ENCODE measurements at regions not wholly inside any gene's neighbourhood (a gene's known extent, or its start where the extent isn't known, plus 50 kb on each side); places are given as distances from the start of the nearest gene placed in this dataset.

DNA sequence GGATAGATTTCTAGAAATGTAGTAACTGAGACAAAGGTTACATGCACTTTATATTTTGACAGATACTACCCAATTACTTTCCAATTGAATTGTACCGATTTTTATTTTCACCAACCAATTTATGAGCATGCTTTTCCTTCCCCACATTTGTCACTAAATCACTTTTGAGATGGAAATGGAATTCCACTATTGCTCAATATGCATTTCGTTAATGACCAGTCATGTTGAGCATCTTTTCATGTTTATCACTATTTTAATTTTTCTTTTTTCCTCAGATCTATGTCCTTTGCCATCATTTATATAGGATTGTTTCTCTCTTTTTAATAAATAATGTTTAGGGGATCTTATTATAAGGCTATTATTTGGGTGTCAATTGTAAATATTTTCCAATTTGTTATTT, 102.8 kb upstream of the SMIM36 start:
- Histone ChIP-seq H3K4me3 (ENCODE audit: low read depth, low read length) (no peak overlapping the region), H3K4me1 (ENCODE audit: control insufficient read depth, insufficient read depth, low read length, unreplicated experiment) (peaks cover 7% of the 10 kb centered on the region), H3K36me3 (ENCODE audit: insufficient read depth, low read length) (no peaks in the 10 kb centered on the region), H3K27ac (ENCODE audit: low read depth, low read length) (no peak overlapping the region), H2AFZ (ENCODE audit: low read length, unreplicated experiment) (no peak overlapping the region), H3K27me3 (ENCODE audit: insufficient read depth, low read length) (no peaks in the 10 kb centered on the region), H3K79me2 (ENCODE audit: control insufficient read depth, insufficient read depth, low read length, unreplicated experiment) (no peaks in the 10 kb centered on the region)

DNA sequence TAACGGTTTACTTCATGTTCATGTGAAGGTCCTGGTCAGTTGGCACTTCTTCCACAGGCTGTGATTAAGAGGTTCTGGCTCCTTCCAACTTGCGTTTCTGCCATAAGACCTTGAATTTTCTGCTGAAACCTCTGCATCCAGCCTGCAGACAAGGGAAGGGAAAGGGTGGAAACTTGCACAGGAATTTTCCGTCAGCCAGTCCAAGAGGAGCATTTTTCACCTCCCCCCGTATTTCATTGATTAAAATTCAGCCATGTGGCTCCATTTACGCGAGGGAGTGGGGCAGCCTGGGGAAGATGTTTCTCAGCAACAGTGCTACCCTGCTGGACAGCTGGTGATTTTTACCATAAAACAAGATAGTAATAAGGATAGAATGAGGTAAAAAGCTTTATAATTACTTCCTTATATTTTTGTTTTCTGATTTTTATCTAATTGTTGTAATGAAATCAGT, 101.5 kb upstream of the SMIM36 start:
- H3K36me3 ChIP-seq (ENCODE audit: insufficient read depth, low read length), result no peaks in the 10 kb centered on the region
- no peak overlapping the region for H3K4me3 ChIP-seq (ENCODE audit: low read depth, low read length)
- H3K4me1 ChIP-seq (ENCODE audit: control insufficient read depth, insufficient read depth, low read length, unreplicated experiment), result peaks cover 8% of the 10 kb centered on the region
- H3K27ac ChIP-seq (ENCODE audit: low read depth, low read length), result no peak overlapping the region
- H3K79me2 ChIP-seq (ENCODE audit: control insufficient read depth, insufficient read depth, low read length, unreplicated experiment), result no peaks in the 10 kb centered on the region
- H2AFZ ChIP-seq (ENCODE audit: low read length, unreplicated experiment), result no peak overlapping the region
- no peaks in the 10 kb centered on the region for H3K27me3 ChIP-seq (ENCODE audit: insufficient read depth, low read length)

DNA sequence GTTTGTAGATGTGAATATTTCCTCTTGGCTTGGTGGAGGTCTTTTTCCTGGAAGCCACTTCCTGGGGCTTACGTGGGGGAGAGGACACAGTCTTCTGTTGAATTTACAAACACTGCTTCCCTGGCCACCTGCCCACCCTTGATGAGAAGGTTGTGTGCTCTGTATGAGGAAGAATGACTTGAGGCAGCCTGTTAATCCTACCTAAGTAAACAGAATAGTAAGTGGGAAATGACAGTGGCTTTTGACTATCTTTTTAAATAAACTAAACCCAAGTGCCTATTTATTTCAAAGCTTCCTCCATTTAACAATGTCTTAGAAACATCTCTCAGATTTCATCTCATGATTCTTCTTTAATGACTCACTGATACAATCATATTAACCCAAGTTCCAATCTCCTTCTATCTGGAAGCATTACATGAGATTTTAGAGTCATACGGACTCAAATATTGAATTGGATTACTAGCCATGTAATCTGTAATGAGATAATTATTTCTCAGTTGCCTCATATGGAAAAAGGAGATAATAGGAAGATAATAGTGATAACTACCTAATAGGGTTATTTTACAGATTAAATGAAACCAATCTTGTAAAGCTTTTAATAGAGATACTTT, 96.6 kb upstream of the SMIM36 start:
- no peak overlapping the region for H3K4me3 ChIP-seq (ENCODE audit: low read depth, low read length)
- no peaks in the 10 kb centered on the region for H3K36me3 ChIP-seq (ENCODE audit: insufficient read depth, low read length)
- H3K27ac ChIP-seq (ENCODE audit: low read depth, low read length), result peak overlapping the region; percentile 40
- no peaks in the 10 kb centered on the region for H3K79me2 ChIP-seq (ENCODE audit: control insufficient read depth, insufficient read depth, low read length, unreplicated experiment)
- H3K4me1 ChIP-seq (ENCODE audit: control insufficient read depth, insufficient read depth, low read length, unreplicated experiment), result peaks cover 12% of the 10 kb centered on the region
- H3K27me3 ChIP-seq (ENCODE audit: insufficient read depth, low read length), result no peaks in the 10 kb centered on the region
- peak overlapping the region; percentile 52 for H2AFZ ChIP-seq (ENCODE audit: low read length, unreplicated experiment)

DNA sequence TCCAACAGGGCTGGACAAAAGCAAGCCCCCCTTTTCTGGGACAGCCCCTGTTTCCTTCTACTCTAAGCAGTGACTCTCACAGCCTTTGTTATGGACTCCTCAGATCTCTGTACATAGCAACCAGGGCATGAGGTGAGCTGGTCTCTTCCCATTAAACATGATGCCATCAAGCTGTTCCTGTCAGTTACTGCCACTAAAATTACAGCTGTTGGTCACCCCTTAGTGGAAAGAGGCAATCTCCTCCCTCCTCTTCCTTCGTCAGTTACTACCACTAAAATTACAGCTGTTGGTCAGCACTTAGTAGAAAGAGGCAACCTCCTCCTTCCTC, 95.2 kb upstream of the SMIM36 start:
- Histone ChIP-seq H3K79me2 (ENCODE audit: control insufficient read depth, insufficient read depth, low read length, unreplicated experiment) (no peaks in the 10 kb centered on the region), H3K4me3 (ENCODE audit: low read depth, low read length) (no peak overlapping the region), H3K36me3 (ENCODE audit: insufficient read depth, low read length) (no peaks in the 10 kb centered on the region), H3K27me3 (ENCODE audit: insufficient read depth, low read length) (no peaks in the 10 kb centered on the region), H3K4me1 (ENCODE audit: control insufficient read depth, insufficient read depth, low read length, unreplicated experiment) (peaks cover 12% of the 10 kb centered on the region), H3K27ac (ENCODE audit: low read depth, low read length) (no peak overlapping the region), H2AFZ (ENCODE audit: low read length, unreplicated experiment) (no peak overlapping the region)

DNA sequence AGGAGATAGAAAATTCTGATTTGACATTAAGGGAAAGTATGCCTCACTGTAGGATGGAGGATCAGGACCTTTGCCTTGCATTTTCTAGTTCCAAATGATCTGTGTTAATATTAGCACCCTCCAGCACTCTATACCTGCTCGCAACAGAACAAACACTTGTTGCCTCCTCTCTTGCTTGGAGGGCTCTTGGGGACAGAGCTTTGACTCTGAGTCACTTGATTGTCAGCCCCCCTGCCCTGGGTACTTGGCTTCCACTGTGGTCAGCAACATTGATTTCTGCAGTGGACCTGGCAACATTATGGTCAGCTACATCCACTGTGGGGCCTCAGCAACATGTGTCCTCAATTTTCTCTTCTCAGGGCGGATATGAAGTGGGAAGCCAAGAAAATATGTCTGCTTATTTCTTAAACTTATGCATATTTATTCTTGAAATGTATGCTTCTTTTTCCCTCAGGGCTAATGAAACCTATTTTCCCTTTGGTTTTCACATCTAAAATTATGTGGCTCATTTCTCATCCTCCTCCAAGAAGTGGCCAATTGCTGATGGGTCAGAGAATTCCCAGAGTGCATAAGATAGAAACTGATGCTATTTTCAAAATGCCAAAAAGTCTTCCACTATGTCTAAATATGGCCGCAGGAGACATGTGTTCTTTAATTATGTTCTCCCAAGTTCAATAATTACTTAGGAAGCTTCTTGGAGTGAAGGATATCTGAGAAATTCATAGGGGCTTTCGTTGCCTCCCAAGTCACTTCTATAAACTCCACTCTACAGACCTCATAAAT, 94.6 kb upstream of the SMIM36 start:
- peaks cover 12% of the 10 kb centered on the region for H3K4me1 ChIP-seq (ENCODE audit: control insufficient read depth, insufficient read depth, low read length, unreplicated experiment)
- no peak overlapping the region for H3K27ac ChIP-seq (ENCODE audit: low read depth, low read length)
- H2AFZ ChIP-seq (ENCODE audit: low read length, unreplicated experiment), result no peak overlapping the region
- H3K27me3 ChIP-seq (ENCODE audit: insufficient read depth, low read length), result no peaks in the 10 kb centered on the region
- H3K4me3 ChIP-seq (ENCODE audit: low read depth, low read length), result no peak overlapping the region
- H3K36me3 ChIP-seq (ENCODE audit: insufficient read depth, low read length), result no peaks in the 10 kb centered on the region
- H3K79me2 ChIP-seq (ENCODE audit: control insufficient read depth, insufficient read depth, low read length, unreplicated experiment), result no peaks in the 10 kb centered on the region

DNA sequence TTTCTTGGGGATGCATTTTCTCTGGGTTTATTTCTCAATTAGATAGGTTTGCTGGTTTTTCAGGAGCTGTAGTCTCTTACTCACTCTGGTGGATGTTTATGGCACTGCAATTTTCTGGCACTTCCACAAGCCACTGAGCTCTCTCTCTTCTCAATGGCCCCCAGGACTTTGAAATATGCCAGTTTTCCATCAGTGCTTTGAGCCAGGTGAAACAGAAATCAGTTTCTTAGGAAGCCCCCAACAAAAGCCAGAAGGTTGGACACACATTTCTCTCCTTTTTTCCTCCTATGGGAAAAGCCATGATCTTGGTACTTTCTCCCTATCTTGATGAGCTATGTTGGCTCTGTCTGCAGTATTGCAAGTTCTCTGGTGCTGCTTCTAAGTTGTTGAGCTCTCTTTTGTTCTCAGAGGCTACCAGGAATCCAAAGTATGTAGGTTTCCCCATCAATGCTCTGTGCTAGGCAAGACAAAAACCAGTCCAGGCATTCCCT, 90.7 kb upstream of the SMIM36 start:
- Histone ChIP-seq H3K4me3 (ENCODE audit: low read depth, low read length) (no peak overlapping the region), H2AFZ (ENCODE audit: low read length, unreplicated experiment) (no peak overlapping the region), H3K27me3 (ENCODE audit: insufficient read depth, low read length) (no peaks in the 10 kb centered on the region), H3K27ac (ENCODE audit: low read depth, low read length) (no peak overlapping the region), H3K36me3 (ENCODE audit: insufficient read depth, low read length) (no peaks in the 10 kb centered on the region), H3K79me2 (ENCODE audit: control insufficient read depth, insufficient read depth, low read length, unreplicated experiment) (no peaks in the 10 kb centered on the region), H3K4me1 (ENCODE audit: control insufficient read depth, insufficient read depth, low read length, unreplicated experiment) (no peaks in the 10 kb centered on the region)

DNA sequence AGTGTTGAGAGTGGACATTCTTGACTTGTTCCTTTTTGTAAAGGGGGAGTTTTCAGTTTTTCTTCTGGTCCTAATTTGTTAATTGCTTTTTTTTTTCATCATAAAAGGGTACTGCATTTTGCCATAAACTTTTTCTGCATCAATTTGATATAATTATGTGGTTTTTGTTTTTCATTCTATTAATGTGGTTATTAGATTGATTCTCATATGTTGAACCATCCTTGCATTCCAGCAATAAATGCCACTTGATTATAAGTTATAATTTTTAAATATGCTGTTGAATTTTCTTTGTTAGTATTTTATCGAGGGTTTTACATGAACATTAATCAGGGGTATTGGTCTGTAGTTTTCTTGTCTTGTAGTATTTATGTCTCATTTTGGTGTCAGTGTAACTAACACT, 87.2 kb upstream of the SMIM36 start:
- no peak overlapping the region for H2AFZ ChIP-seq (ENCODE audit: low read length, unreplicated experiment)
- H3K79me2 ChIP-seq (ENCODE audit: control insufficient read depth, insufficient read depth, low read length, unreplicated experiment), result no peaks in the 10 kb centered on the region
- no peaks in the 10 kb centered on the region for H3K36me3 ChIP-seq (ENCODE audit: insufficient read depth, low read length)
- no peaks in the 10 kb centered on the region for H3K27me3 ChIP-seq (ENCODE audit: insufficient read depth, low read length)
- H3K4me3 ChIP-seq (ENCODE audit: low read depth, low read length), result no peak overlapping the region
- H3K27ac ChIP-seq (ENCODE audit: low read depth, low read length), result no peak overlapping the region
- no peaks in the 10 kb centered on the region for H3K4me1 ChIP-seq (ENCODE audit: control insufficient read depth, insufficient read depth, low read length, unreplicated experiment)

DNA sequence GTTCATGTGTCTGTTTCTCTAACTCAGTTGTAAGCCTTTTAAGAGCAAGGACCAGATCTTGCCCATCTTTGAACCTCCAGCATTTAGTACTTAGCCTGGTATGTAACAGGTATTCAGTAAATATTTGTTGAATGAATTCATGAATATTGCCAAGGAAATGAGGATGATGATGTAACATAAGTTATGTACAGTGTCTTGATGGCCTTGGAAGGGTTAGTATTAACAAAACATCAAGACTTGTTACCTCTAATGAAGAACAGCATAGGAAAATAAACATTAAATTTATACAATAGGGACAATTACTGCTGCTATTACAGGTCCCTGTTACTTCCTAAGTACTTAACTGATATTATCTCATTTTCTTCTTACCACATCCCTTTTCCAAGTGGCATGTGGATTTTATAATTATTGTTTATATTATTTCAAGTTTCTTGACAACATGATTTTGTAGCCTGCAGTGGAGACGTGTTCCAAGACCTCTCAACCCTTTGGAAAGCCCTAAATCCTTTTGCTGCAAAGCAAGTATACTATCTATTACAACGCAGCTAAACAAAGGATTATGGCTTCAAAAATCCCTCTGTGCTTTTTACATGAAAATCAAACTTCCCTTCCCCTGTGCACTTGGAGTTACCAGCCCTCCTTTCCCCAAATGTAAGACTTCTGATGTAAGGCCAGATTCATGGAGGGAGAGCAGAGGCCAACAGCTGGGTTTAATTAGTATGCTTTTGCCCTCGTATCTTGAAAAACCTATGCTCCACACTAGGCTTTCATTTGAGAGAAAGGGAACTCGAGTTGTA, 77.4 kb upstream of the SMIM36 start:
- no peaks in the 10 kb centered on the region for H3K79me2 ChIP-seq (ENCODE audit: control insufficient read depth, insufficient read depth, low read length, unreplicated experiment)
- H3K36me3 ChIP-seq (ENCODE audit: insufficient read depth, low read length), result no peaks in the 10 kb centered on the region
- H3K4me1 ChIP-seq (ENCODE audit: control insufficient read depth, insufficient read depth, low read length, unreplicated experiment), result peaks cover 8% of the 10 kb centered on the region
- no peaks in the 10 kb centered on the region for H3K27me3 ChIP-seq (ENCODE audit: insufficient read depth, low read length)
- no peak overlapping the region for H2AFZ ChIP-seq (ENCODE audit: low read length, unreplicated experiment)
- no peak overlapping the region for H3K4me3 ChIP-seq (ENCODE audit: low read depth, low read length)
- no peak overlapping the region for H3K27ac ChIP-seq (ENCODE audit: low read depth, low read length)

DNA sequence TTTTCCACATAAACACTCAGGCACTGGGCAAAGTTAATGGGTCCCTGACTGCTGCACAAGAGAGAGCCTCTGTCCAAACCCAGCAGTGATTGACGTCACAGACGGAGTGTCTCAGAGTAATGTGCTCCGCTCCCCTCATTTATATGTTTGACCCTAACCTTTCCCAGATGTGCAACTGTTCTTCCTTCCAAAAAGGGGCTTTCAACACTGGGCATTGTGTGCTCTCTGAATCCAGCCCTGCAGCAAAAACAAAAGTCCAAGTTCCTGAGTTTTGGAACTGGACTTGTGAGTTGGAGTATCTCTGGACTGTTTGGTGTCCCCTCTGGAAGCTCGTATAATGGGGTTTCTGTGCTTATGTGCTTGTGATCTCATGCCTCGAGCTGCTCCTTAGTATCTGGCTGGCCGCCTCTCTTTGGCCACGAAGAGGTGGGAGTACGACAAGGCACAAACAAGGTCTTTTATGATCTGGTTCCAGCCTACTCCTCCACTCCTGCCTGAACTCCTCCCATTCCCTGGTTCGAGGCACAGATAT, 76.4 kb upstream of the SMIM36 start:
- H3K27ac ChIP-seq (ENCODE audit: low read depth, low read length), result no peak overlapping the region
- H3K4me1 ChIP-seq (ENCODE audit: control insufficient read depth, insufficient read depth, low read length, unreplicated experiment), result peaks cover 14% of the 10 kb centered on the region
- no peak overlapping the region for H2AFZ ChIP-seq (ENCODE audit: low read length, unreplicated experiment)
- H3K36me3 ChIP-seq (ENCODE audit: insufficient read depth, low read length), result no peaks in the 10 kb centered on the region
- H3K27me3 ChIP-seq (ENCODE audit: insufficient read depth, low read length), result no peaks in the 10 kb centered on the region
- H3K4me3 ChIP-seq (ENCODE audit: low read depth, low read length), result no peak overlapping the region
- no peaks in the 10 kb centered on the region for H3K79me2 ChIP-seq (ENCODE audit: control insufficient read depth, insufficient read depth, low read length, unreplicated experiment)

DNA sequence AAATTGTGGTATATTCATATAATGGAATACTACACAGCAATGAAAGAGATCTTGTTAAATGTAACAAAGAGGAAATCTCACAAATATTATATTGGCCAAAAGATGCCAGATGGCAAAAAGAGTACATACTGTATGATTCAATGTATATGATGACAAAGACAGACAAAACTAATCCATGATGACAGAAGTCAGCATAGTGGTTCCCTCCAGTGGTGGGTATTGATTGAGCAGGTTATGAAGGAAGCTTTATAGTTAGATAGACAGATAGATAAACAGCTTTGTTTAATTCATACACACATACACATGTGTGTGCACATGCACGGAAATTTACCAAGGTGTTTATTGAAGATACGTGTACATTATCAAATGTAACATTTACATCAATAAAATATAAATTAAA, 74.4 kb upstream of the SMIM36 start:
- Histone ChIP-seq H3K27me3 (ENCODE audit: insufficient read depth, low read length) (no peaks in the 10 kb centered on the region), H3K4me1 (ENCODE audit: control insufficient read depth, insufficient read depth, low read length, unreplicated experiment) (peaks cover 16% of the 10 kb centered on the region), H3K4me3 (ENCODE audit: low read depth, low read length) (no peak overlapping the region), H3K36me3 (ENCODE audit: insufficient read depth, low read length) (no peaks in the 10 kb centered on the region), H3K27ac (ENCODE audit: low read depth, low read length) (no peak overlapping the region), H2AFZ (ENCODE audit: low read length, unreplicated experiment) (no peak overlapping the region), H3K79me2 (ENCODE audit: control insufficient read depth, insufficient read depth, low read length, unreplicated experiment) (no peaks in the 10 kb centered on the region)

Measured in ACC112 (cell line).